Keratinocyte (primary cell): ENCODE measurements at regions not wholly inside any gene's neighbourhood (a gene's known extent, or its start where the extent isn't known, plus 50 kb on each side); places are given as distances from the start of the nearest gene placed in this dataset.

ENCODE experiments used
- DNase-seq: peaks from one replicate; pipeline ENCODE4 v3.0.0-alpha.2; 2011; ENCODE audit warnings: low read depth, missing footprints, low spot score
- FAIRE-seq: peaks from 2 replicates; lab custom pipeline; 2011; peaks lifted over from hg19 to GRCh38; lab: Jason Lieb, UNC
- H2AFZ ChIP-seq: 2 replicates; pipeline ENCODE4 v1.6.0; 2012; ENCODE audit warnings: low read length, control low read depth, inconsistent platforms; ENCODE audit not compliant: control insufficient read depth
- H3K27ac ChIP-seq: 2 replicates; pipeline ENCODE4 v1.5.1; 2011; ENCODE audit warnings: low read length; ENCODE audit not compliant: control insufficient read depth, insufficient read depth
- H3K27me3 ChIP-seq: 3 replicates; pipeline ENCODE4 v1.6.0; 2011; ENCODE audit warnings: low read length; ENCODE audit not compliant: control insufficient read depth, insufficient read depth; ENCODE audit errors: extremely low read depth
- H3K36me3 ChIP-seq, 2 experiments: 2 replicates in 1 of 2; 3 replicates in 1 of 2; pipeline ENCODE4 v1.5.1; 2011; ENCODE audit warnings: low read length in 2 of 2, mild to moderate bottlenecking in 1 of 2; ENCODE audit not compliant: control insufficient read depth in 2 of 2, insufficient read depth in 2 of 2; ENCODE audit errors: extremely low read depth in 1 of 2
- H3K4me1 ChIP-seq: 3 replicates; pipeline ENCODE4 v1.5.1; 2011; ENCODE audit warnings: low read length; ENCODE audit not compliant: control insufficient read depth, insufficient read depth; ENCODE audit errors: extremely low read depth
- H3K4me2 ChIP-seq: 3 replicates; pipeline ENCODE4 v1.6.0; 2011; ENCODE audit warnings: low read depth, low read length; ENCODE audit not compliant: control insufficient read depth, insufficient read depth; ENCODE audit errors: extremely low read depth
- H3K4me3 ChIP-seq, 3 experiments: fragments of 200-600 bp in 1 of 3; sonication (generic) in 1 of 3; 2 replicates in 2 of 3; 3 replicates in 1 of 3; pipeline ENCODE4 v1.5.1; 2011 to 2016; ENCODE audit warnings: low read length in 3 of 3, mild to moderate bottlenecking in 3 of 3, control low read depth in 2 of 3, inconsistent platforms in 1 of 3, low read depth in 1 of 3, mixed read lengths in 1 of 3, mixed run types in 1 of 3, moderate library complexity in 1 of 3; ENCODE audit not compliant: control insufficient read depth in 2 of 3, insufficient read depth in 2 of 3; ENCODE audit errors: extremely low read depth in 1 of 3
- H3K79me2 ChIP-seq: 2 replicates; pipeline ENCODE4 v1.6.0; 2012; ENCODE audit warnings: low read length; ENCODE audit not compliant: control insufficient read depth, insufficient read depth
- H3K9ac ChIP-seq: 3 replicates; pipeline ENCODE4 v1.6.0; 2011; ENCODE audit warnings: low read length; ENCODE audit not compliant: control insufficient read depth, insufficient read depth; ENCODE audit errors: extremely low read depth
- H3K9me1 ChIP-seq: 3 replicates; pipeline ENCODE4 v1.6.0; 2011; ENCODE audit warnings: low read length; ENCODE audit not compliant: control insufficient read depth, insufficient read depth; ENCODE audit errors: extremely low read depth
- H3K9me3 ChIP-seq: 2 replicates; pipeline ENCODE4 v1.5.1; 2012; ENCODE audit warnings: low read depth, low read length; ENCODE audit not compliant: control insufficient read depth
- H4K20me1 ChIP-seq: 3 replicates; pipeline ENCODE4 v1.6.0; 2011; ENCODE audit warnings: low read length; ENCODE audit not compliant: control insufficient read depth, insufficient read depth; ENCODE audit errors: extremely low read depth
- EZH2 ChIP-seq: IDR thresholded peaks from one replicate; pipeline ENCODE4 v1.6.1; 2012; ENCODE audit warnings: inconsistent platforms, mild to moderate bottlenecking, low read length, moderate library complexity
- dilution Hi-C: fragments of 300-500 bp; cut with MboI; formaldehyde crosslinking; loops from one replicate; pipeline ENCODE4 v1.7.0; 2020; ENCODE audit warnings: low sequenced_read_pairs; ENCODE audit not compliant: extremely low pct_ligation_motif_present
- TF ChIP-seq, protein P1 (sequence below), 3 experiments: IDR thresholded peaks in 1 of 3; conservative IDR thresholded peaks in 1 of 3; optimal IDR thresholded peaks in 1 of 3; 2 replicates in 2 of 3; 3 replicates in 1 of 3; pipeline versions ENCODE3 to v1.5.1; 2011; ENCODE audit warnings: low read length in 3 of 3, mild to moderate bottlenecking in 3 of 3, moderate library complexity in 2 of 3, control low read depth in 1 of 3, inconsistent platforms in 1 of 3; ENCODE audit not compliant: insufficient read depth in 2 of 3; ENCODE audit errors: extremely low read depth in 1 of 3

DNA sequence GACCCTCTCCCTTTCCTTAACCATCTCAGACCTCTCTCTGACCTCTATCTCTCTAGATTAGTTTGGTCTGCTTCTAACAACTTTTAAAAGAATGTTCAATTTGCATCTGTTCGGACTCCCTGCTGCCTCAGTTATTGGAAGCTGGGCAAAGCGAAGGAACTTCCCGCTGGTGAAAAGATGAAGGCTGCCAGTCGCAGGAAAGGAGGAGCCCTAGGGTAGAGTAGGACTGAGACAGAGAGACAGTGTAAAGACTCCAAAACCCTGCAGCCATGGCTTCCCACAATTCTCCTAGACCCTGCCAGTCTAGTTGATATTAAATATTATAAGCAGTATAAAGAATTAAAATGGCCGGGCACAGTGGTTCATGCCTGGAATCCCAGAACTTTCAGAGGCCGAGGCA is 581.8 kb downstream of the EPM2A start:
- TF ChIP-seq EZH2 = no peak
- TF ChIP-seq, protein P1, sequence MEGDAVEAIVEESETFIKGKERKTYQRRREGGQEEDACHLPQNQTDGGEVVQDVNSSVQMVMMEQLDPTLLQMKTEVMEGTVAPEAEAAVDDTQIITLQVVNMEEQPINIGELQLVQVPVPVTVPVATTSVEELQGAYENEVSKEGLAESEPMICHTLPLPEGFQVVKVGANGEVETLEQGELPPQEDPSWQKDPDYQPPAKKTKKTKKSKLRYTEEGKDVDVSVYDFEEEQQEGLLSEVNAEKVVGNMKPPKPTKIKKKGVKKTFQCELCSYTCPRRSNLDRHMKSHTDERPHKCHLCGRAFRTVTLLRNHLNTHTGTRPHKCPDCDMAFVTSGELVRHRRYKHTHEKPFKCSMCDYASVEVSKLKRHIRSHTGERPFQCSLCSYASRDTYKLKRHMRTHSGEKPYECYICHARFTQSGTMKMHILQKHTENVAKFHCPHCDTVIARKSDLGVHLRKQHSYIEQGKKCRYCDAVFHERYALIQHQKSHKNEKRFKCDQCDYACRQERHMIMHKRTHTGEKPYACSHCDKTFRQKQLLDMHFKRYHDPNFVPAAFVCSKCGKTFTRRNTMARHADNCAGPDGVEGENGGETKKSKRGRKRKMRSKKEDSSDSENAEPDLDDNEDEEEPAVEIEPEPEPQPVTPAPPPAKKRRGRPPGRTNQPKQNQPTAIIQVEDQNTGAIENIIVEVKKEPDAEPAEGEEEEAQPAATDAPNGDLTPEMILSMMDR (optimal IDR thresholded peaks at IDR 0.05 in 1 of 3, IDR thresholded peaks at IDR 0.05 in 1 of 3, conservative IDR thresholded peaks at IDR 0.05 in 1 of 3; ENCODE audit: extremely low read depth in 1 of 3, insufficient read depth in 2 of 3, low read length in 3 of 3) = no peak
- no peaks in the 10 kb centered on the region for H3K27me3 ChIP-seq
- H3K4me1 ChIP-seq = no peaks in the 10 kb centered on the region
- no peaks in the 10 kb centered on the region for H3K36me3 ChIP-seq
- no peaks in the 10 kb centered on the region for H3K9me3 ChIP-seq
- dilution Hi-C loops = no loop called here
- no peak overlapping the region for H3K9ac ChIP-seq
- no peaks in the 10 kb centered on the region for H3K79me2 ChIP-seq
- no peak overlapping the region for H2AFZ ChIP-seq
- DNase-seq (no peak), FAIRE-seq (no peak)
- H3K4me3 ChIP-seq = no peak overlapping the region
- H3K9me1 ChIP-seq = no peaks in the 10 kb centered on the region
- no peaks in the 10 kb centered on the region for H4K20me1 ChIP-seq
- H3K4me2 ChIP-seq = no peak overlapping the region
- no peak overlapping the region for H3K27ac ChIP-seq

DNA sequence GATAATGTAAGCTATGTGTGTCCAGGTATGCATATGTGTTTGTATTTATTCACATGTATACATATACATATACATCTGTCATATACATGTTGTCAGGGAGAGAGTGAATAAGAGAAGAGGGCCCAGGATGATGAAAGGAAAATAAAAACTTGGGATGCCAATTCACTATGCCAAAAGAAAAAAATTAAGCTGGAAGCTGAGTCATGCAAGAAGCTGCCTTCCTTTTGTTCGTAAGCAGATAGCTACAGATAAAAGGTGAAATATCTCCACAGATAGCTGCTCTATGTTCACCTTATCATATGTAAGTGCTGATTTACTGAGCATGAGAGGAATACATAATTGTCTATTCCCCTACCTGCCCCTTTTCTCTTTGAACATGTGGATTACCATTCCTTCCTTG is 579.9 kb downstream of the EPM2A start:
- Histone ChIP-seq H2AFZ (no peak overlapping the region), H3K9me1 (no peaks in the 10 kb centered on the region), H3K4me1 (no peaks in the 10 kb centered on the region), H3K9ac (no peak overlapping the region), H3K27me3 (no peaks in the 10 kb centered on the region), H3K4me2 (no peak overlapping the region), H3K9me3 (no peaks in the 10 kb centered on the region), H3K79me2 (no peaks in the 10 kb centered on the region), H4K20me1 (no peaks in the 10 kb centered on the region), H3K36me3 (no peaks in the 10 kb centered on the region), H3K4me3 (no peak overlapping the region), H3K27ac (no peak overlapping the region)
- no peak for FAIRE-seq
- DNase-seq = no peak
- TF ChIP-seq, protein P1 (optimal IDR thresholded peaks at IDR 0.05 in 1 of 3, IDR thresholded peaks at IDR 0.05 in 1 of 3, conservative IDR thresholded peaks at IDR 0.05 in 1 of 3; ENCODE audit: extremely low read depth in 1 of 3, insufficient read depth in 2 of 3, low read length in 3 of 3) = no peak
- TF ChIP-seq EZH2 = no peak
- dilution Hi-C loops = no loop called here
